DMS 273 treated with DMSO at 0.1 percent for 48 hours (cell line): ENCODE measurements at regions not wholly inside any gene's neighbourhood (a gene's known extent, or its start where the extent isn't known, plus 50 kb on each side); places are given as distances from the start of the nearest gene placed in this dataset.
"Not testable (repeated sequence)": the region's sequence is repeated elsewhere in the genome, so short reads cannot be mapped to it uniquely, and the experiment has no call there.

Source experiments
- DNase-seq: peaks from one replicate; lab custom pipeline; 2025; lab: John Stamatoyannopoulos, UW

- no peak for DNase-seq
These were observed 250.4 kb upstream of the SLC16A7 start for GRCh38 chr12:59345406-59345805.

GRCh38 chr12:59344224-59344623, 251.6 kb upstream of the SLC16A7 start:
- no peak for DNase-seq

- DNase-seq = no peak
These were observed 266.4 kb upstream of the SLC16A7 start for GRCh38 chr12:59329462-59329861.

GRCh38 chr12:59328395-59329075, 267.3 kb upstream of the SLC16A7 start:
- DNase-seq = not testable (repeated sequence)

GRCh38 chr12:59326457-59326856, 269.4 kb upstream of the SLC16A7 start:
- not testable (repeated sequence) for DNase-seq

- DNase-seq = no peak
These were observed 273.4 kb upstream of the SLC16A7 start for GRCh38 chr12:59322473-59322872.

GRCh38 chr12:59321278-59321677, 274.6 kb upstream of the SLC16A7 start:
- no peak for DNase-seq

- no peak for DNase-seq
These were observed 275.7 kb upstream of the SLC16A7 start for GRCh38 chr12:59320112-59320511.

- DNase-seq = no peak
These were observed 276.9 kb upstream of the SLC16A7 start for GRCh38 chr12:59318940-59319339.

GRCh38 chr12:59317598-59317997, 278.2 kb upstream of the SLC16A7 start:
- no peak for DNase-seq

- DNase-seq = no peak
These were observed 278.9 kb upstream of the SLC16A7 start for GRCh38 chr12:59316938-59317337.

- DNase-seq = not testable (repeated sequence)
These were observed 279.5 kb upstream of the SLC16A7 start for GRCh38 chr12:59316354-59316753.

GRCh38 chr12:59314209-59314608, 281.6 kb upstream of the SLC16A7 start:
- DNase-seq = no peak

- DNase-seq = no peak
These were observed 291.6 kb upstream of the SLC16A7 start for GRCh38 chr12:59304077-59304721.

GRCh38 chr12:59298296-59298695, 297.5 kb upstream of the SLC16A7 start:
- DNase-seq = peak; percentile 38

GRCh38 chr12:59294221-59294620, 301.6 kb upstream of the SLC16A7 start:
- DNase-seq = no peak

- DNase-seq = no peak
These were observed 312.8 kb upstream of the SLC16A7 start for GRCh38 chr12:59282999-59283398.

- not testable (repeated sequence) for DNase-seq
These were observed 322.3 kb upstream of the SLC16A7 start for GRCh38 chr12:59273561-59273960.

GRCh38 chr12:59268295-59268809, 327.5 kb upstream of the SLC16A7 start:
- DNase-seq = no peak

GRCh38 chr12:59260202-59260601, 335.6 kb upstream of the SLC16A7 start:
- DNase-seq = no peak

GRCh38 chr12:59252731-59253130, 332.4 kb upstream of the LRIG3 start:
- no peak for DNase-seq

- DNase-seq = no peak
These were observed 330.5 kb upstream of the LRIG3 start for GRCh38 chr12:59250766-59251165.

GRCh38 chr12:59240048-59240447, 319.7 kb upstream of the LRIG3 start:
- DNase-seq = no peak

- DNase-seq = no peak
These were observed 314.1 kb upstream of the LRIG3 start for GRCh38 chr12:59234391-59234790.
